Caco-2 (cell line): ENCODE measurements at regions not wholly inside any gene's neighbourhood (a gene's known extent, or its start where the extent isn't known, plus 50 kb on each side); places are given as distances from the start of the nearest gene placed in this dataset.

ENCODE experiments used
- BruUV-seq: library from RNA; stranded (reverse); fragments of 400-500 nt; replicated peaks from 2 replicates; lab custom pipeline; 2021; lab: Mats Ljungman, UMichigan
- CTCF ChIA-PET: fragments of 300-600 bp; sonication (Branson Sonifier 250); formaldehyde crosslinking; loops from one replicate; lab custom pipeline; 2022; ENCODE audit warnings: antibody characterized with exemption; lab: Charles Lee
- POLR2A ChIA-PET: fragments of 300-600 bp; sonication (Branson Sonifier 250); formaldehyde crosslinking; loops from one replicate; lab custom pipeline; 2022; ENCODE audit warnings: antibody characterized with exemption; lab: Charles Lee
- DNase-seq, 2 experiments: peaks; one replicate each; pipeline versions ENCODE4 v3.0.0 to v3.0.0-alpha.2; 2020 to 2022
- H3K27me3 ChIP-seq: replicated peaks from 2 replicates; pipeline ENCODE4 v1.6.0; 2011; ENCODE audit warnings: low read length; ENCODE audit not compliant: control insufficient read depth, insufficient read depth
- H3K36me3 ChIP-seq: 2 replicates; pipeline ENCODE4 v1.5.1; 2011; ENCODE audit warnings: low read length; ENCODE audit not compliant: control insufficient read depth, insufficient read depth
- H3K4me1 ChIP-seq: fragments of 250-450 bp; sonication (Bioruptor Pico); 2 replicates; pipeline ENCODE4 v1.5.1; 2020; ENCODE audit warnings: mild to moderate bottlenecking
- H3K4me3 ChIP-seq: 2 replicates; pipeline ENCODE4 v1.5.1; 2011; ENCODE audit warnings: low read depth, mild to moderate bottlenecking, control low read depth, low read length
- H3K9me3 ChIP-seq: fragments of 250-450 bp; sonication (Bioruptor Pico); 2 replicates; pipeline ENCODE4 v1.5.1; 2020; ENCODE audit warnings: mild to moderate bottlenecking, moderate library complexity
- H3K27ac Mint-ChIP-seq: one replicate; pipeline ENCODE4 v1.8.0; 2022; ENCODE audit warnings: mixed read lengths; ENCODE audit not compliant: unreplicated experiment
- H3K27me3 Mint-ChIP-seq: one replicate; pipeline ENCODE4 v1.8.0; 2022; ENCODE audit warnings: mixed read lengths; ENCODE audit not compliant: insufficient read depth, unreplicated experiment
- H3K36me3 Mint-ChIP-seq: one replicate; pipeline ENCODE4 v1.8.0; 2022; ENCODE audit warnings: mild to moderate bottlenecking, mixed read lengths; ENCODE audit not compliant: insufficient read depth, unreplicated experiment
- H3K4me1 Mint-ChIP-seq: one replicate; pipeline ENCODE4 v1.8.0; 2022; ENCODE audit warnings: low read depth, mixed read lengths; ENCODE audit not compliant: unreplicated experiment
- H3K4me3 Mint-ChIP-seq: one replicate; pipeline ENCODE4 v1.8.0; 2022; ENCODE audit warnings: mild to moderate bottlenecking, moderate library complexity, mixed read lengths; ENCODE audit not compliant: unreplicated experiment
- H3K9me3 Mint-ChIP-seq: one replicate; pipeline ENCODE4 v1.8.0; 2022; ENCODE audit warnings: mixed read lengths; ENCODE audit not compliant: unreplicated experiment
- intact Hi-C: fragments of 100-400 bp; cut with micrococcal nuclease; formaldehyde crosslinking; loops from one replicate; pipeline ENCODE4 v1.10.0; 2022; ENCODE audit not compliant: unreplicated experiment
- TF ChIP-seq, protein P1 (sequence below), 2 experiments: fragments of 200-600 bp in 1 of 2; IDR thresholded peaks; 1 replicate in 1 of 2; 2 replicates in 1 of 2; pipeline versions ENCODE4 v1.5.1 to v1.8.0; 2011 to 2022; ENCODE audit warnings: antibody characterized with exemption in 1 of 2, control low read depth in 1 of 2, inconsistent platforms in 1 of 2, low read depth in 1 of 2, low read length in 1 of 2, mild to moderate bottlenecking in 1 of 2, moderate library complexity in 1 of 2; ENCODE audit not compliant: insufficient read depth in 1 of 2, severe bottlenecking in 1 of 2, unreplicated experiment in 1 of 2

DNA sequence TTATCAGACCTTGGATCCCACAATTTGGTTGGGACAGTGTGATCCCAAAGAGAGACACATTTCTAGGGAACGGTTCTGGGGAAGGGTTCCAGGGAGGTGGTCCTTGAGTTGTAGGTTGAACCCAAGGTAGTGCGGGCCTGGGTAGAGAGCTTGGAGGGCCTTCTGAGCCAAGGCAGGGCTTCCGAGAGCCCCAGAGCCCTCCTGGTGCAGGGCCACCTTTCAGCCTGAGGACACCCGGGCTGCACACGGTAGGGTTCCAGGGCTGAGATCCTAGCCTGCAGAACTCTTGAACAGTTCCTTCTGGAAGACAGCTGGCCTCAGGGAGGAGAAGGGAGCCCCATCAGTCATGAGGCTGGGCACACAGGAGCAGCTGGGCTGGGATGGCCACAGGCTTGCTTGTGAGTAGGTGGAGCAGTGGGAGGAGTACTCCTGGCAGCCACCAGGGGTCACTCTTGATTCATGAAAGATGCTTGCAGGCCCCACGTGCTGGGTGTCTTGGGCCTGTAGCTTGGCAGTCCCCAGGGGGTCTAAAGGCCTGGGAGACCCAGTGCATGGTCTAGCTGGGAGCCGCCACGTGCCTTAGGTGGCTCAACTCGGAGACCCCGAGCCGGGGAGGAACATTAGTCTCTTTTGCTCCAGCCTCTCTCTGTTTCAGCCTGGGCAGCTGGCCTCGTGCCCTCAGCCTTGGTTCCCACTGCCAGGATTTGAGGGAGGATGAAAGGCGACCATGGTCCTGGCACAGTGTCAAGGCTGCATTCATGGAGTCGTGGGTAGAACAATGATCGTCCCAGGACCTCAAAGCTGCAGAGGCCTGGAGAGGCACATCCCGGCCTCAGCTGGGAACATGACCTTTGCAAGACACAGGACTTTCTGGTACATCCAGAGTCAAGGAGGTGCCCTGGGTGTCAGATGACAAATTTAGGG lies 381.6 kb downstream of the TYW1 start:
- ChIA-PET POLR2A (no interaction called here), CTCF (interaction anchor here (0.8 to 1.5 kb wide), 3 partner anchors 100 to 247 kb away, joined by 4 to 7 read pairs (median 6); no protein-coding TSS in a partner anchor)

DNA sequence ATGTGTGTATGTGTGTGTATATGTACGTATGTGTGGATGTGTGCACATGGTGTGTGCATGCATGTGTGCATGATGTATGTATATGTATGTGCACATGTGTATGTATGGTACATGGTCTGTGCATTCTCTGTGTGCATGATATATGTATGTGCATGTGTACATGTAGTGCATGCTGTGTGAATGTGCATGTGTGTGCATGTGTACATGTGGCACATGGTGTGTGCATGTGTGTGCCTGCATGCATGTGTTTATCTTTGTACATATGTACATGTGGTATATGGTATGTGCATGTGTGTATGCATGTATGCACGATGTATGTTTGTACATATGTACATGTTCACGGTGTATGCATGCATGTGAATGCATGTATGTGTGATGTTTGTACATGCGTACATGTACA lies 383.7 kb downstream of the TYW1 start:
- no peaks in the 10 kb centered on the region for H3K36me3 ChIP-seq
- Mint-ChIP-seq H3K27me3 (no peaks in the 10 kb centered on the region), H3K4me3 (no peak overlapping the region), H3K4me1 (no peaks in the 10 kb centered on the region), H3K36me3 (no peaks in the 10 kb centered on the region), H3K9me3 (peaks cover 1% of the 10 kb centered on the region), H3K27ac (no peak overlapping the region)
- no peaks in the 10 kb centered on the region for H3K4me1 ChIP-seq
- H3K9me3 ChIP-seq = no peaks in the 10 kb centered on the region
- no peaks in the 10 kb centered on the region for H3K27me3 ChIP-seq
- DNase-seq = no peak
- TF ChIP-seq, protein P1, sequence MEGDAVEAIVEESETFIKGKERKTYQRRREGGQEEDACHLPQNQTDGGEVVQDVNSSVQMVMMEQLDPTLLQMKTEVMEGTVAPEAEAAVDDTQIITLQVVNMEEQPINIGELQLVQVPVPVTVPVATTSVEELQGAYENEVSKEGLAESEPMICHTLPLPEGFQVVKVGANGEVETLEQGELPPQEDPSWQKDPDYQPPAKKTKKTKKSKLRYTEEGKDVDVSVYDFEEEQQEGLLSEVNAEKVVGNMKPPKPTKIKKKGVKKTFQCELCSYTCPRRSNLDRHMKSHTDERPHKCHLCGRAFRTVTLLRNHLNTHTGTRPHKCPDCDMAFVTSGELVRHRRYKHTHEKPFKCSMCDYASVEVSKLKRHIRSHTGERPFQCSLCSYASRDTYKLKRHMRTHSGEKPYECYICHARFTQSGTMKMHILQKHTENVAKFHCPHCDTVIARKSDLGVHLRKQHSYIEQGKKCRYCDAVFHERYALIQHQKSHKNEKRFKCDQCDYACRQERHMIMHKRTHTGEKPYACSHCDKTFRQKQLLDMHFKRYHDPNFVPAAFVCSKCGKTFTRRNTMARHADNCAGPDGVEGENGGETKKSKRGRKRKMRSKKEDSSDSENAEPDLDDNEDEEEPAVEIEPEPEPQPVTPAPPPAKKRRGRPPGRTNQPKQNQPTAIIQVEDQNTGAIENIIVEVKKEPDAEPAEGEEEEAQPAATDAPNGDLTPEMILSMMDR (IDR thresholded peaks at IDR 0.05; ENCODE audit: insufficient read depth in 1 of 2, low read depth in 1 of 2, low read length in 1 of 2, severe bottlenecking in 1 of 2, unreplicated experiment in 1 of 2) = no peak
- no peak overlapping the region for H3K4me3 ChIP-seq
- ChIA-PET POLR2A (no interaction called here), CTCF (no interaction called here)
- intact Hi-C loops = no loop called here
- no TSS peak for BruUV-seq

More for the DNA sequence above, 381.6 kb downstream of the TYW1 start:
- Histone ChIP-seq H3K27me3 (no peaks in the 10 kb centered on the region), H3K4me3 (no peak overlapping the region), H3K4me1 (no peaks in the 10 kb centered on the region), H3K9me3 (no peaks in the 10 kb centered on the region; the same call in 1 of the 2 replicates), H3K36me3 (no peaks in the 10 kb centered on the region)
- H3K27ac Mint-ChIP-seq = no peak overlapping the region
- peaks cover 13% of the 10 kb centered on the region for H3K9me3 Mint-ChIP-seq
- TF ChIP-seq, protein P1 (IDR thresholded peaks at IDR 0.05; ENCODE audit: insufficient read depth in 1 of 2, low read depth in 1 of 2, low read length in 1 of 2, severe bottlenecking in 1 of 2, unreplicated experiment in 1 of 2) = peak; percentile 79 to 94
- peak; percentile 77 for DNase-seq
- H3K4me3 Mint-ChIP-seq = no peak overlapping the region
- no peaks in the 10 kb centered on the region for H3K27me3 Mint-ChIP-seq
- no TSS peak for BruUV-seq
- no peaks in the 10 kb centered on the region for H3K36me3 Mint-ChIP-seq
- H3K4me1 Mint-ChIP-seq = no peaks in the 10 kb centered on the region
- intact Hi-C loops = loop anchor here (5.0 to 10.0 kb wide), 2 partner anchors 104 to 247 kb away; no protein-coding TSS in a partner anchor

DNA sequence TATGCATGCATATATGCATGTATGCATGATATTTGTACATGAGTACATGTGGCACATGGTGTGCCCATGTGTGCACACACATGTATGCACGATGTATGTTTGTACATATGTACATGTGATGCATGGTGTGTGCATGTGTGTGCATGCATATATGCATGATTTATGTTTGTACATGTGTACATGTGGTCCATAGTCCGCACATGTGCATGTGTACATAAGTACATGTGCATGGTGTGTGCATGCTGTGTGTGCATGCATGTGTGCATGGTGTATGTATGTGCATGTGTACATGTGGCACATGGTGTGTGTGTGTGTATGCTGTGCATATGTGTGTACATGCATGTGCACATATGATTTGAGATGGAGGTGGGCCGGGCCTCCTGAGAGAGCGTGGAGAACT lies 384.2 kb downstream of the TYW1 start:
- CTCF ChIA-PET = interaction anchor here (0.6 kb wide), 1 partner anchor 9 kb away, joined by 3 read pairs; no protein-coding TSS in a partner anchor
- Mint-ChIP-seq H3K27ac (no peak overlapping the region), H3K36me3 (no peaks in the 10 kb centered on the region), H3K4me1 (no peaks in the 10 kb centered on the region), H3K9me3 (no peaks in the 10 kb centered on the region), H3K27me3 (no peaks in the 10 kb centered on the region), H3K4me3 (no peak overlapping the region)
- POLR2A ChIA-PET = no interaction called here
- Histone ChIP-seq H3K4me3 (no peak overlapping the region), H3K36me3 (no peaks in the 10 kb centered on the region), H3K9me3 (no peaks in the 10 kb centered on the region), H3K4me1 (no peaks in the 10 kb centered on the region), H3K27me3 (no peaks in the 10 kb centered on the region)
- intact Hi-C loops = no loop called here
- BruUV-seq = no TSS peak
- TF ChIP-seq, protein P1 (IDR thresholded peaks at IDR 0.05; ENCODE audit: insufficient read depth in 1 of 2, low read depth in 1 of 2, low read length in 1 of 2, severe bottlenecking in 1 of 2, unreplicated experiment in 1 of 2) = no peak
- DNase-seq = no peak
